SK-N-SH treated with all-trans-retinoic acid at 6 μM for 48 hours (cell line): ENCODE measurements at regions not wholly inside any gene's neighbourhood (a gene's known extent, or its start where the extent isn't known, plus 50 kb on each side); places are given as distances from the start of the nearest gene placed in this dataset.
A peak's percentile ranks its signal among the peaks of the same experiment; 100 is the strongest.

ENCODE experiments used
- ATAC-seq: fragments of 200-7000 bp; cut with Tn5 transposase; 3 replicates; pipeline ENCODE4 v1.9.1; 2020; ENCODE audit warnings: mild to moderate bottlenecking, moderate library complexity
- ARNTL ChIP-seq: fragments of 450-650 bp; formaldehyde crosslinking; IDR thresholded peaks from 2 replicates; pipeline ENCODE4 v1.5.0; 2020; ENCODE audit warnings: low read depth, mild to moderate bottlenecking, moderate library complexity, borderline replicate concordance
- BACH2 ChIP-seq: fragments of 250-450 bp; sonication (Bioruptor Pico); IDR thresholded peaks from 2 replicates; pipeline ENCODE4 v1.9.0; 2021; ENCODE audit warnings: mild to moderate bottlenecking, borderline replicate concordance
- CSDC2 ChIP-seq: fragments of 250-450 bp; sonication (Bioruptor Pico); IDR thresholded peaks from 2 replicates; pipeline ENCODE4 v1.5.0; 2020; ENCODE audit warnings: mild to moderate bottlenecking, moderate library complexity
- ESRRG ChIP-seq: fragments of 250-450 bp; sonication (Bioruptor Pico); IDR thresholded peaks from 2 replicates; pipeline ENCODE4 v1.6.1; 2021; ENCODE audit warnings: mild to moderate bottlenecking
- GLIS3 ChIP-seq: fragments of 250-450 bp; sonication (Bioruptor Pico); IDR thresholded peaks from 2 replicates; pipeline ENCODE4 v1.5.0; 2020; ENCODE audit warnings: mild to moderate bottlenecking, moderate library complexity
- ISL1 ChIP-seq: fragments of 250-450 bp; sonication (Bioruptor Pico); IDR thresholded peaks from 2 replicates; pipeline ENCODE4 v2.1.2; 2022; ENCODE audit warnings: mild to moderate bottlenecking, moderate library complexity
- OSR1 ChIP-seq: fragments of 250-450 bp; sonication (Bioruptor Pico); IDR thresholded peaks from 2 replicates; pipeline ENCODE4 v1.8.0; 2022; ENCODE audit warnings: moderate library complexity, mild to moderate bottlenecking, inconsistent platforms
- PPARA ChIP-seq: fragments of 250-450 bp; sonication (Bioruptor Pico); IDR thresholded peaks from 2 replicates; pipeline ENCODE4 v1.5.0; 2020; ENCODE audit warnings: mild to moderate bottlenecking, borderline replicate concordance
- RARB ChIP-seq: fragments of 250-450 bp; sonication (Bioruptor Pico); IDR thresholded peaks from 2 replicates; pipeline ENCODE4 v1.8.0; 2021; ENCODE audit warnings: mild to moderate bottlenecking, moderate library complexity
- SNAI2 ChIP-seq: fragments of 250-450 bp; sonication (Bioruptor Pico); IDR thresholded peaks from 2 replicates; pipeline ENCODE4 v1.5.0; 2020; ENCODE audit warnings: mild to moderate bottlenecking, moderate library complexity
- TCF4 ChIP-seq: fragments of 250-450 bp; sonication (Bioruptor Pico); IDR thresholded peaks from 2 replicates; pipeline ENCODE4 v1.8.0; 2021; ENCODE audit warnings: mild to moderate bottlenecking, moderate library complexity, borderline replicate concordance
- TOX ChIP-seq: fragments of 250-450 bp; sonication (Bioruptor Pico); IDR thresholded peaks from 2 replicates; pipeline ENCODE4 v1.8.0; 2021; ENCODE audit warnings: mild to moderate bottlenecking, moderate library complexity, borderline replicate concordance
- ZC3H10 ChIP-seq: fragments of 250-450 bp; sonication (Bioruptor Pico); IDR thresholded peaks from 2 replicates; pipeline ENCODE4 v1.5.1; 2021; ENCODE audit warnings: mild to moderate bottlenecking, moderate library complexity
- ZFP3 ChIP-seq: fragments of 250-450 bp; sonication (Bioruptor Pico); IDR thresholded peaks from 2 replicates; pipeline ENCODE4 v1.5.0; 2020; ENCODE audit warnings: mild to moderate bottlenecking, moderate library complexity
- ZFP30 ChIP-seq: fragments of 450-650 bp; formaldehyde crosslinking; IDR thresholded peaks from 2 replicates; pipeline ENCODE4 v1.5.0; 2022; ENCODE audit warnings: mild to moderate bottlenecking, moderate library complexity
- ZNF565 ChIP-seq: fragments of 450-650 bp; formaldehyde crosslinking; conservative IDR thresholded peaks from 2 replicates; pipeline ENCODE4 v1.5.0; 2020; ENCODE audit warnings: low read depth, mild to moderate bottlenecking, moderate library complexity
- ZNF70 ChIP-seq: fragments of 450-650 bp; formaldehyde crosslinking; IDR thresholded peaks from 2 replicates; pipeline ENCODE4 v1.5.0; 2020; ENCODE audit warnings: mild to moderate bottlenecking, moderate library complexity
- ZNF8 ChIP-seq: fragments of 450-650 bp; formaldehyde crosslinking; IDR thresholded peaks from 2 replicates; pipeline ENCODE4 v1.5.0; 2020; ENCODE audit warnings: mild to moderate bottlenecking, moderate library complexity
- TF ChIP-seq, protein P1 (sequence below): fragments of 250-450 bp; sonication (Bioruptor Pico); IDR thresholded peaks from 2 replicates; pipeline ENCODE4 v1.8.0; 2021; ENCODE audit warnings: low read depth, mild to moderate bottlenecking, moderate library complexity, borderline replicate concordance
- TF ChIP-seq, protein P2 (sequence below): fragments of 250-450 bp; sonication (Bioruptor Pico); IDR thresholded peaks from 2 replicates; pipeline ENCODE4 v1.5.1; 2021; ENCODE audit warnings: mild to moderate bottlenecking, moderate library complexity
- TF ChIP-seq, protein P3 (sequence below): fragments of 250-450 bp; sonication (Bioruptor Pico); IDR thresholded peaks from 2 replicates; pipeline ENCODE4 v1.5.1; 2020; ENCODE audit warnings: low read depth, mild to moderate bottlenecking, moderate library complexity
- TF ChIP-seq, protein P4 (sequence below): fragments of 250-450 bp; sonication (Bioruptor Pico); IDR thresholded peaks from 2 replicates; pipeline ENCODE4 v1.8.0; 2020; ENCODE audit warnings: mild to moderate bottlenecking, moderate library complexity, borderline replicate concordance

DNA sequence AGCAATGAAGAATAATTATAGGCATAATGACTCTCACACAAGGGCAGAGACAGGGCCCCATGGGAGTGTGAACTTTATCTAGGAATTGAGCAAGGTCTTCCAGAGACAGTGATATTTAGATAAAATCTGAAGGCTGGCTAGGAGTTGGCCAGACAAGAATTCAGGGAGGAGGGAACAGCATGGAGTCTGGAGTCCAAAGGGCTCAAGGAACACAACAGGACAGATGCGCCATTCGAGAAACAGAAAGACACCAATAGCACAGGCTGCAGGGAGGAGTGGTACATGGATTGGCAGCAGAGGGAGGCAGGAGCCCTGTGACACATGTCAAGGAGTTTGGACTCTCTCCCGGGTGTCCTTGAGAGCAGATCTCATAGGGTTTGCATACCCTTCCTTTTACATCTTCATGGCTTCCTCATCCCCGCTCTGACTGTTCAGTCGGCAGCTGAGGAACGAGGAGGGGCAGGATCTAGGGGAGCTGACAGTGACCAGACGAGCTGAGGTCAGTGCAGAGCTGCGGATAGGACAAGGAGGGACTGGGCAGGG, 64.0 kb upstream of the XPA start:
- peak; percentile 24; the same call in 2 of the 3 replicates for ATAC-seq
- no peak for TF ChIP-seq PPARA (CRISPR knock-in tag)

DNA sequence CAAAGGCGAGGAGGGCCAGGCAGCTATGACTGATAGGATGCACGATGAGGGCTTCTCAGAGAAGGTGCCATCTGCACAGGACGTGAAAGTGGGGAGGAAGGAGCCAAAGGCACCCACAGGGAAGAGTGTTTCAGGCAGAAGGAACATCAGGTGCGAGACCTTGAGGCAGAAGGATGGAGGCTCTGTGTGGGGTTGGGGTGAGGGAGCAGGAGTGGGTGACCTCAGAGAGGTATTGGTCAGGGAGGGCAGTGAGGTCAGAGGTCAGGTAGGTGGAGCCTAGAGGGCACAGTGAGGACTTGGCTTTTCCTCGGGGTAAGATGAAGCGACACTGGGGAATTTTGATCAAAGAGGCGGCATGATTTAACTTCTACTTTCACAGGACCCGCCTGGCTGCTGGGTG, 64.7 kb upstream of the XPA start:
- ATAC-seq: no peak
- TF ChIP-seq, protein P1, sequence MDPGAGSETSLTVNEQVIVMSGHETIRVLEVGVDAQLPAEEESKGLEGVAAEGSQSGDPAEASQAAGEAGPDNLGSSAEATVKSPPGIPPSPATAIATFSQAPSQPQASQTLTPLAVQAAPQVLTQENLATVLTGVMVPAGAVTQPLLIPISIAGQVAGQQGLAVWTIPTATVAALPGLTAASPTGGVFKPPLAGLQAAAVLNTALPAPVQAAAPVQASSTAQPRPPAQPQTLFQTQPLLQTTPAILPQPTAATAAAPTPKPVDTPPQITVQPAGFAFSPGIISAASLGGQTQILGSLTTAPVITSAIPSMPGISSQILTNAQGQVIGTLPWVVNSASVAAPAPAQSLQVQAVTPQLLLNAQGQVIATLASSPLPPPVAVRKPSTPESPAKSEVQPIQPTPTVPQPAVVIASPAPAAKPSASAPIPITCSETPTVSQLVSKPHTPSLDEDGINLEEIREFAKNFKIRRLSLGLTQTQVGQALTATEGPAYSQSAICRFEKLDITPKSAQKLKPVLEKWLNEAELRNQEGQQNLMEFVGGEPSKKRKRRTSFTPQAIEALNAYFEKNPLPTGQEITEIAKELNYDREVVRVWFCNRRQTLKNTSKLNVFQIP (CRISPR knock-in tag): no peak
- no peak for TF ChIP-seq ZNF70 (CRISPR knock-in tag)

DNA sequence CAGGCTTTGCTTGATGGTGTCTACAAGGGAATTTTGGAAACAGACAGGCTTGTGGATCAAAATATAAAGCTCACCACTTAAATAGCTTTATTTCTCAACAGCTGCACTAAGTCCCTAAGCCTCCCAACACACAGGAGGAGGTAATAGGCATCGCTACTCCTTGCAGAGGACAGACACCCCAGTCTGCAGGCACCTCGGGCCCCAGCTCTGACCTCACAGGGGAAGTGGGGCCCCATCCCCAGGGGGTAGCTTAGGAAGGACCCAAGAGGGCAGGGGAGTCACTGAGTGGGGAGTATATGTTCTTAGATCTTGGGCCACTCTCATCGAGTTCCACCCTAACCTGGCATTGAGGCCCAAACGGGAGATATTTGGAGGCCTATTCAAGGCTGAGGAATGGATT, 66.7 kb upstream of the XPA start:
- TF ChIP-seq ZFP30 (CRISPR knock-in tag): no peak
- no peak for TF ChIP-seq GLIS3 (CRISPR knock-in tag)
- TF ChIP-seq BACH2 (CRISPR knock-in tag): no peak
- no peak for ATAC-seq

DNA sequence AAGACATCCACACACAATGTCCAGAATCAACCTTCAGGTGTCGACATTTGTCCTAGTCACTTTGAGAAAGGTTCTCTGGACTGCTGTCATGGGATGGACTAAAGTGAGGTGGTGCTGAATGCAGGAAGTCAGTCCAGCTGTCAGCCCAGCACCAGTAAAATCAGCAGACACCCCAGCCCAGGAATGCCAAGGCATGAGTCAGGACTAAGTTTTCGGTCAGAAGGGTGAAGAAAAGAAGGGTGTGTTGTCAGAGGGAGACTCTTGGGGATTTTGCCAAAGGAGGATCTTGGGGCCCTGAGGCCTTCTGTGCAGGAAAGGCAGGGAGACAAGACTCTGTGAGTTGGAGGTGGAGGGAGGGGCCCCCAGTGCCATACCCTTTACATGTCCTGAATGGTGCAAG, 69.0 kb upstream of the XPA start:
- ATAC-seq: no peak
- no peak for TF ChIP-seq ZFP3

DNA sequence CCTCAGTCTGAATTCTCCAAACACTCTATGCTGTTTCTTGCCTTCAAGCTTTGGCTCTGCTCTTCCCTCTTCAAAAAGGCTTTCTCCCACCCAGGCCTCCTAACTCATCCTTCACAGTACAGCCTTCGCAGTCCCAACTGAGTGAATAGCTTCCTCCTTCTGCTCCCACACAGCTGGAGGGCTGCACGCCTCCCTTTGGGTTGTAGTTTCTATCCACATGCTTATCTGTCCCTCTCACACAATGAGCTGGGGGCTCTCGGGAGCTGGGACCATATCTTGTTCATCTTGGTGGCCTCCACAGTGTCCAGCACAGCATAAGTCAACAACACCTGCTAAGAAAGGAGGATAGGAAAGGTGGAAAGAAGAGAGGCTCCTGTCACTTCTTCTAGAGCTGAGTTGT, 69.5 kb upstream of the XPA start:
- TF ChIP-seq ZFP30 (CRISPR knock-in tag) (no peak), ZNF565 (no peak), RARB (CRISPR knock-in tag) (no peak), SNAI2 (CRISPR knock-in tag) (no peak), BACH2 (CRISPR knock-in tag) (no peak), ZNF70 (CRISPR knock-in tag) (no peak), ZC3H10 (CRISPR knock-in tag) (no peak), TOX (CRISPR knock-in tag) (no peak), OSR1 (CRISPR knock-in tag) (no peak)
- TF ChIP-seq, protein P2, sequence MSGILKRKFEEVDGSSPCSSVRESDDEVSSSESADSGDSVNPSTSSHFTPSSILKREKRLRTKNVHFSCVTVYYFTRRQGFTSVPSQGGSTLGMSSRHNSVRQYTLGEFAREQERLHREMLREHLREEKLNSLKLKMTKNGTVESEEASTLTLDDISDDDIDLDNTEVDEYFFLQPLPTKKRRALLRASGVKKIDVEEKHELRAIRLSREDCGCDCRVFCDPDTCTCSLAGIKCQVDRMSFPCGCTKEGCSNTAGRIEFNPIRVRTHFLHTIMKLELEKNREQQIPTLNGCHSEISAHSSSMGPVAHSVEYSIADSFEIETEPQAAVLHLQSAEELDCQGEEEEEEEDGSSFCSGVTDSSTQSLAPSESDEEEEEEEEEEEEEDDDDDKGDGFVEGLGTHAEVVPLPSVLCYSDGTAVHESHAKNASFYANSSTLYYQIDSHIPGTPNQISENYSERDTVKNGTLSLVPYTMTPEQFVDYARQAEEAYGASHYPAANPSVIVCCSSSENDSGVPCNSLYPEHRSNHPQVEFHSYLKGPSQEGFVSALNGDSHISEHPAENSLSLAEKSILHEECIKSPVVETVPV (CRISPR knock-in tag): no peak
- ATAC-seq: no peak

DNA sequence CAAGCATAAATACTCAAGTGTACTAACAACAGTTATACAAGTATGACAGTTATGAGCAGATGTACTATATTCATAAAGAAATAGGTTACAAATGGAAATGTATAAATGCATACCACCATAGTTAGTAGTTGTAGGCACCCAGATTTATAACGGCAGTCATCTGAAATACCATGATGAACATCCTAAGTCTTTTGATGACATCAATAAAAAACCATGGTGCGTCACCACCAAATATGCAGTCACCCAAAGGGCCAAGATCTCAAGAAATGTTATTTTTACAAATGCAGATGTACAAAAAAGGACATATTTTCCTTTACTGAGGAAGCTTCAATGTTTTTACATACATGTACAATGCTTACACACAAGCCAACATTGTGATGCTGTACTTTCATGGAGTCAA, 70.8 kb upstream of the XPA start:
- no peak for ATAC-seq
- TF ChIP-seq ESRRG (CRISPR knock-in tag) (no peak), GLIS3 (CRISPR knock-in tag) (no peak), ZNF70 (CRISPR knock-in tag) (no peak), TCF4 (CRISPR knock-in tag) (no peak), ZFP3 (no peak), ZFP30 (CRISPR knock-in tag) (no peak), RARB (CRISPR knock-in tag) (no peak), ARNTL (no peak), ISL1 (no peak), ZNF565 (no peak), BACH2 (CRISPR knock-in tag) (no peak), CSDC2 (CRISPR knock-in tag) (no peak), ZC3H10 (CRISPR knock-in tag) (no peak), ZNF8 (CRISPR knock-in tag) (no peak), PPARA (CRISPR knock-in tag) (no peak), SNAI2 (CRISPR knock-in tag) (no peak)
- TF ChIP-seq, protein P2 (CRISPR knock-in tag): no peak
- TF ChIP-seq, protein P3, sequence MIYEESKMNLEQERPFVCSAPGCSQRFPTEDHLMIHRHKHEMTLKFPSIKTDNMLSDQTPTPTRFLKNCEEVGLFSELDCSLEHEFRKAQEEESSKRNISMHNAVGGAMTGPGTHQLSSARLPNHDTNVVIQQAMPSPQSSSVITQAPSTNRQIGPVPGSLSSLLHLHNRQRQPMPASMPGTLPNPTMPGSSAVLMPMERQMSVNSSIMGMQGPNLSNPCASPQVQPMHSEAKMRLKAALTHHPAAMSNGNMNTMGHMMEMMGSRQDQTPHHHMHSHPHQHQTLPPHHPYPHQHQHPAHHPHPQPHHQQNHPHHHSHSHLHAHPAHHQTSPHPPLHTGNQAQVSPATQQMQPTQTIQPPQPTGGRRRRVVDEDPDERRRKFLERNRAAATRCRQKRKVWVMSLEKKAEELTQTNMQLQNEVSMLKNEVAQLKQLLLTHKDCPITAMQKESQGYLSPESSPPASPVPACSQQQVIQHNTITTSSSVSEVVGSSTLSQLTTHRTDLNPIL (CRISPR knock-in tag): no peak
- TF ChIP-seq, protein P1 (CRISPR knock-in tag): no peak
- TF ChIP-seq, protein P4, sequence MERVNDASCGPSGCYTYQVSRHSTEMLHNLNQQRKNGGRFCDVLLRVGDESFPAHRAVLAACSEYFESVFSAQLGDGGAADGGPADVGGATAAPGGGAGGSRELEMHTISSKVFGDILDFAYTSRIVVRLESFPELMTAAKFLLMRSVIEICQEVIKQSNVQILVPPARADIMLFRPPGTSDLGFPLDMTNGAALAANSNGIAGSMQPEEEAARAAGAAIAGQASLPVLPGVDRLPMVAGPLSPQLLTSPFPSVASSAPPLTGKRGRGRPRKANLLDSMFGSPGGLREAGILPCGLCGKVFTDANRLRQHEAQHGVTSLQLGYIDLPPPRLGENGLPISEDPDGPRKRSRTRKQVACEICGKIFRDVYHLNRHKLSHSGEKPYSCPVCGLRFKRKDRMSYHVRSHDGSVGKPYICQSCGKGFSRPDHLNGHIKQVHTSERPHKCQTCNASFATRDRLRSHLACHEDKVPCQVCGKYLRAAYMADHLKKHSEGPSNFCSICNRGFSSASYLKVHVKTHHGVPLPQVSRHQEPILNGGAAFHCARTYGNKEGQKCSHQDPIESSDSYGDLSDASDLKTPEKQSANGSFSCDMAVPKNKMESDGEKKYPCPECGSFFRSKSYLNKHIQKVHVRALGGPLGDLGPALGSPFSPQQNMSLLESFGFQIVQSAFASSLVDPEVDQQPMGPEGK (CRISPR knock-in tag): no peak
